Vagina (tissue), 2 donors: ENCODE measurements at regions not wholly inside any gene's neighbourhood (a gene's known extent, or its start where the extent isn't known, plus 50 kb on each side); places are given as distances from the start of the nearest gene placed in this dataset.

Experiments
- CTCF ChIP-seq, 3 experiments: fragments of 450-650 bp in 2 of 3; fragments of 200-600 bp in 1 of 3; sonication (generic) in 1 of 3; IDR thresholded peaks; one replicate each; pipeline ENCODE4 v1.5.1; 2017 to 2019; ENCODE audit warnings: antibody characterized with exemption in 3 of 3, mild to moderate bottlenecking in 2 of 3, moderate library complexity in 2 of 3
- POLR2A ChIP-seq, 2 donors: fragments of 450-650 bp; IDR thresholded peaks; one replicate each; pipeline ENCODE4 v1.6.1; 2017; ENCODE audit warnings: antibody characterized with exemption in 2 of 2, mild to moderate bottlenecking in 2 of 2, moderate library complexity in 2 of 2

- no peak for TF ChIP-seq POLR2A (IDR thresholded peaks at IDR 0.05)
- no peak for TF ChIP-seq CTCF (IDR thresholded peaks at IDR 0.05)
These were observed 279.9 kb downstream of the RPS29 start for GRCh38 chr14:49306152-49306751.
